ENCODE measurements at regions not wholly inside any gene's neighbourhood (a gene's known extent, or its start where the extent isn't known, plus 50 kb on each side); places are given as distances from the start of the nearest gene placed in this dataset.

DNA sequence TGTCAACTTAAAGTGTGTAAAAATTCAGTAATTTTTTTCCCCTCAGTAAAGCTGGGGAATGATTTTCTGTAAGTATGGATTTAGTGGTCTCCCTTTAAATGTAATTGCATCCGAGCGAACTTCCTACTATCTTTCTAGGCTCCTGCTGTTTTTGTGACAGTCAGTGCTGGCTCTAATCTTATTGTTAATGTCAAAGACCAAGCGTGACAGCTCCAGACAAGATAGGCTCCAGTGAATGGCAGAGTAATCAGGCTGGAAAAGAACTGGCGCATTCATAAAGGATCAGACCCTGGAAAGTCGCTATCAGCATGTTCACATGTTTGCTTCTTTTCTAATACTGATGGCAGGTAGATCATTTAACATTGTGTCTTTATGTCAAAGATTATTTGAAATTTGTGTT lies 908.0 kb upstream of the ATXN8OS start:
- WGBS, 3 donors = 42 to 52% (median 51%) methylated on average over 5 of the region's 5 CpGs

DNA sequence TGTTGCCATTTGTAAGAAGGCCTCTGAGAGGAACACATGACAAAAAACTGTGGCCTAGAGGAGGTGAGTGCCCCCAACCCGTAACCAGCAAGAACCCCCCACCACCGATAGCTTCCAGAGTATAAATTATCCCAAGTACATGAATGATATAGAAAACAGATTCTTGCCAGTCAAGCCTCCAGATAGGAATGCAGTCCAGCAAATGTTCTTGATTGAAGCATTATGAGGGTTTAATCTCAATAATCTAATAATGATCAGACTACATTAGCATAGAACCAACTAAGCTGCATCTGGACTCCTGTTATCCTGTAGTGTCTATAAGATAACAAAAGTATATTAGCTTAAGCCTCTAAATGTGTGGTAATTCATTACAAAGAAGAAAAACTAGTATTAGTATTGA lies 908.9 kb upstream of the ATXN8OS start:
- no peak overlapping the region for H3K27ac ChIP-seq (ENCODE audit: low read depth in 1 of 3, low read length in 2 of 3)
- no peaks in the 10 kb centered on the region for H3K4me1 ChIP-seq (ENCODE audit: control insufficient read depth in 3 of 3, insufficient read depth in 2 of 3, low read depth in 1 of 3, low read length in 2 of 3)
- H3K4me3 ChIP-seq (ENCODE audit: low read depth in 1 of 3, low read length in 3 of 3) = no peak overlapping the region
- H3K27me3 ChIP-seq (ENCODE audit: control insufficient read depth in 3 of 3, insufficient read depth in 3 of 3, low read length in 3 of 3) = no peaks in the 10 kb centered on the region
- FAIRE-seq (no peak), DNase-seq (no peak)
- H3K9me3 ChIP-seq (ENCODE audit: control insufficient read depth in 2 of 2, insufficient read depth in 1 of 2, low read depth in 1 of 2, low read length in 1 of 2) = no peaks in the 10 kb centered on the region
- no peaks in the 10 kb centered on the region for H3K36me3 ChIP-seq (ENCODE audit: control insufficient read depth in 3 of 3, insufficient read depth in 2 of 3, low read depth in 1 of 3, low read length in 3 of 3)
- 85 to 98% (median 95%) methylated on average over 2 of the region's 2 CpGs for WGBS, 3 donors

More for the DNA sequence above, 908.0 kb upstream of the ATXN8OS start:
- FAIRE-seq = no peak
- Histone ChIP-seq H3K27ac (ENCODE audit: low read depth in 1 of 3, low read length in 2 of 3) (no peak overlapping the region), H3K27me3 (ENCODE audit: control insufficient read depth in 3 of 3, insufficient read depth in 3 of 3, low read length in 3 of 3) (no peaks in the 10 kb centered on the region), H3K9me3 (ENCODE audit: control insufficient read depth in 2 of 2, insufficient read depth in 1 of 2, low read depth in 1 of 2, low read length in 1 of 2) (no peaks in the 10 kb centered on the region), H3K4me3 (ENCODE audit: low read depth in 1 of 3, low read length in 3 of 3) (no peak overlapping the region), H3K4me1 (ENCODE audit: control insufficient read depth in 3 of 3, insufficient read depth in 2 of 3, low read depth in 1 of 3, low read length in 2 of 3) (no peaks in the 10 kb centered on the region), H3K36me3 (ENCODE audit: control insufficient read depth in 3 of 3, insufficient read depth in 2 of 3, low read depth in 1 of 3, low read length in 3 of 3) (no peaks in the 10 kb centered on the region)
- no peak for DNase-seq

DNA sequence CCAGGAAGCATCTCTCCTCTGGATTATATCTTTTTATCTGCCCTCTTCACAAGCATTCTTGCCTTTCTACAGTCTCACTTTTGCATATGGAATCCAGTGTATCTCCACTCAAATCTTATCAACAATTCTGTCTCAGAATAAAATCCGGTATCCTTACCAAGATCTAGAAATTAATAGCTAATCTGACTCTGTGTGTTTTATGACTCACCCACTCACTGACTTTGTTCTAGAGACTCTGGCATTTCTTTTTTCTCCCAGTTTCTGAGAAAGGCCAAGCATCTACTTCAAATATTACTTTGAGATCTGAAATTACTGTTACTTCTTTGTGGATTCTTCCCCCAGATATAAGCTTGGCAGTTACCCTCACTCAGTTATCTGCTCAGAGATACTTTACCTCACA lies 913.5 kb upstream of the ATXN8OS start:
- FAIRE-seq (no peak), DNase-seq (no peak)
- no peak overlapping the region for H3K4me3 ChIP-seq (ENCODE audit: low read depth in 1 of 3, low read length in 3 of 3)
- no peaks in the 10 kb centered on the region for H3K36me3 ChIP-seq (ENCODE audit: control insufficient read depth in 3 of 3, insufficient read depth in 2 of 3, low read depth in 1 of 3, low read length in 3 of 3)
- no peaks in the 10 kb centered on the region for H3K9me3 ChIP-seq (ENCODE audit: control insufficient read depth in 2 of 2, insufficient read depth in 1 of 2, low read depth in 1 of 2, low read length in 1 of 2)
- no peak overlapping the region for H3K27ac ChIP-seq (ENCODE audit: low read depth in 1 of 3, low read length in 2 of 3)
- 22 to 75% (median 24%) methylated on average over 1 of the region's 1 CpG for WGBS, 3 donors
- no peaks in the 10 kb centered on the region for H3K27me3 ChIP-seq (ENCODE audit: control insufficient read depth in 3 of 3, insufficient read depth in 3 of 3, low read length in 3 of 3)
- H3K4me1 ChIP-seq (ENCODE audit: control insufficient read depth in 3 of 3, insufficient read depth in 2 of 3, low read depth in 1 of 3, low read length in 2 of 3) = no peaks in the 10 kb centered on the region

DNA sequence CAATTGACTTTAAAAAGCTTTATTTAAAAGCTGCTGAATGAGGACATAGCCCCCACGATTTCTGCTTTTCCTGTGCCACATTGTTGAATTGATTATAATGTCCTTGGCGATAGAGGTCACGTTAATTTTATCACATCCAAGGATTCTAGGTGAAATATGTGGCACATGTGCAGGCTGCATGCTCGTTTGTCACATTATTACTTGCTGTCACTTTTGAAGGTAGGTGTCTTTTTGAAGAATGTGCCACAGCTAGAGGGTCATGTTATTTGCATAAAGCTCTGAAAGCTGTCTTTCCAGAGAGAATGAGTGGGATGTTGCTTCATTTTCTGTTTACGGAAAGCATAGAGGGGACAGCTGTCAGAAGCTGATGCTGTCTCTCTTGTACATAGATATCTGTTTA lies 927.6 kb upstream of the ATXN8OS start:
- no peaks in the 10 kb centered on the region for H3K9me3 ChIP-seq (ENCODE audit: control insufficient read depth in 2 of 2, insufficient read depth in 1 of 2, low read depth in 1 of 2, low read length in 1 of 2)
- DNase-seq (no peak), FAIRE-seq (no peak)
- H3K4me1 ChIP-seq (ENCODE audit: control insufficient read depth in 3 of 3, insufficient read depth in 2 of 3, low read depth in 1 of 3, low read length in 2 of 3) = no peaks in the 10 kb centered on the region
- WGBS, 3 donors = 65 to 69% (median 67%) methylated on average over 5 of the region's 5 CpGs
- H3K4me3 ChIP-seq (ENCODE audit: low read depth in 1 of 3, low read length in 3 of 3) = no peak overlapping the region
- H3K36me3 ChIP-seq (ENCODE audit: control insufficient read depth in 3 of 3, insufficient read depth in 2 of 3, low read depth in 1 of 3, low read length in 3 of 3) = no peaks in the 10 kb centered on the region
- H3K27ac ChIP-seq (ENCODE audit: low read depth in 1 of 3, low read length in 2 of 3) = no peak overlapping the region
- H3K27me3 ChIP-seq (ENCODE audit: control insufficient read depth in 3 of 3, insufficient read depth in 3 of 3, low read length in 3 of 3) = no peaks in the 10 kb centered on the region

DNA sequence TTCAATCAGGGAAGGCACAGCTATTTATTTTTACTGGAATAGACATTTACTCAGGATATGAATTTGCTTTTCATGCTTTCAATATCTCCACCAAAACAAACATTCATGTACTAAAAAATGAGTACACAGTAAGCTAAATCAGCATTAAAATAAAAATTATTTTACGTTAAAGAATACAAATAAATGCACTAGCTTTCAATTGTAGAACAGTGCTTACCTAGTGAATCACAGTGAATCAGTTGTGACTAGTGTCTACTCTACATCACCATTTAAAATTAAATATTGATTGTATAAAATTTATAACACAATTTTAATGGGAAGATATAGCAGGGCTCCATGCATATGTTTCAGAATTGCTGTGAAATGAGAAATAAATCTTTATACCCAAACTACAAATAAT lies 929.6 kb upstream of the ATXN8OS start:
- H3K9me3 ChIP-seq (ENCODE audit: control insufficient read depth in 2 of 2, insufficient read depth in 1 of 2, low read depth in 1 of 2, low read length in 1 of 2) = no peaks in the 10 kb centered on the region
- H3K27me3 ChIP-seq (ENCODE audit: control insufficient read depth in 3 of 3, insufficient read depth in 3 of 3, low read length in 3 of 3) = no peaks in the 10 kb centered on the region
- no peak for DNase-seq
- H3K4me1 ChIP-seq (ENCODE audit: control insufficient read depth in 3 of 3, insufficient read depth in 2 of 3, low read depth in 1 of 3, low read length in 2 of 3) = no peaks in the 10 kb centered on the region
- H3K4me3 ChIP-seq (ENCODE audit: low read depth in 1 of 3, low read length in 3 of 3) = no peak overlapping the region
- H3K36me3 ChIP-seq (ENCODE audit: control insufficient read depth in 3 of 3, insufficient read depth in 2 of 3, low read depth in 1 of 3, low read length in 3 of 3) = no peaks in the 10 kb centered on the region
- FAIRE-seq = no peak
- 69 to 91% (median 89%) methylated on average over 1 of the region's 1 CpG for WGBS, 3 donors
- no peak overlapping the region for H3K27ac ChIP-seq (ENCODE audit: low read depth in 1 of 3, low read length in 2 of 3)

DNA sequence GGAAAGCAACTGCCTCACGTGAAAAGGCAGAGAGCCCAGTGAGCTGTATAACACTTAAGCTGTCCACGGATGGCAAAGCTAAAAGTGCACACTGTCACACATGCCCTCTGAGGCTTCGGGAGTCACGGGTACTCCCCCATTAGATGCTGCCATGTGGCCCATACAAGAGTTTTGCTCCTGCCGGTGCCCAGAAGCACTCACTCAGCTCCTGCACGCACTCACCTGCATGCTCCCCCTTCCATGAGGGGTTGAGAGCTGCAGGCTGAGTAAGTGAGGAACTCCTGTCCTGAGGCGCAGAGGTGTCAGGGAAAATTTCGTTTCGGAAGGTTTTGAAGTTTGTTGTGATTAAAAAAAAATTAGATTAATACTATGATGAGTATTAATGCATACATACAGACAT lies 939.2 kb upstream of the ATXN8OS start:
- no peak for FAIRE-seq
- WGBS, 3 donors = 81 to 90% (median 84%) methylated on average over 9 of the region's 9 CpGs
- no peaks in the 10 kb centered on the region for H3K4me1 ChIP-seq (ENCODE audit: control insufficient read depth in 3 of 3, insufficient read depth in 2 of 3, low read depth in 1 of 3, low read length in 2 of 3)
- H3K4me3 ChIP-seq (ENCODE audit: low read depth in 1 of 3, low read length in 3 of 3) = no peak overlapping the region
- no peaks in the 10 kb centered on the region for H3K9me3 ChIP-seq (ENCODE audit: control insufficient read depth in 2 of 2, insufficient read depth in 1 of 2, low read depth in 1 of 2, low read length in 1 of 2)
- H3K27me3 ChIP-seq (ENCODE audit: control insufficient read depth in 3 of 3, insufficient read depth in 3 of 3, low read length in 3 of 3) = no peaks in the 10 kb centered on the region
- no peak for DNase-seq
- no peaks in the 10 kb centered on the region for H3K36me3 ChIP-seq (ENCODE audit: control insufficient read depth in 3 of 3, insufficient read depth in 2 of 3, low read depth in 1 of 3, low read length in 3 of 3)
- no peak overlapping the region for H3K27ac ChIP-seq (ENCODE audit: low read depth in 1 of 3, low read length in 2 of 3)

DNA sequence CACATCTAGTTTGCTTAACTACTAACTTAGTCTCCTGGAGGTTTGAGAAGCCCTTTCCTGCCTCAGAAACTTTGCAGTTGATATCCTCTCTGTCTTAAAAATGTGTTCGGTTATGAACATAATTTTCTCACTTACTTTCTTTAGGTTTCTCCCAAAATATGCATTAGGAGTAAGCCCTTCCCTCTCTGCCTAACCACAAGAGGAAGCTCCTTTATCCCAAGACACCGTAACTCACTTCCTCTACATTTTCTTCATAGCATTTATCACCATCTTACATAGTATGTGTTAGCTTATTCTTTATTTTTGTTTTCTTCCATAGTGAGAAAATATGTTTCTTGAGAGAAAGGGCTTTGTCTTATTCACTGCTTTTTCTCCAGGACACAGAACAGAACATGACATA lies 952.5 kb upstream of the ATXN8OS start:
- WGBS, 3 donors = 67 to 83% (median 74%) methylated on average over 2 of the region's 2 CpGs
- no peak overlapping the region for H3K4me3 ChIP-seq (ENCODE audit: low read depth in 1 of 3, low read length in 3 of 3)
- H3K27ac ChIP-seq (ENCODE audit: low read depth in 1 of 3, low read length in 2 of 3) = no peak overlapping the region
- FAIRE-seq (no peak), DNase-seq (no peak)
- no peaks in the 10 kb centered on the region for H3K4me1 ChIP-seq (ENCODE audit: control insufficient read depth in 3 of 3, insufficient read depth in 2 of 3, low read depth in 1 of 3, low read length in 2 of 3)
- H3K9me3 ChIP-seq (ENCODE audit: control insufficient read depth in 2 of 2, insufficient read depth in 1 of 2, low read depth in 1 of 2, low read length in 1 of 2) = no peaks in the 10 kb centered on the region
- no peaks in the 10 kb centered on the region for H3K36me3 ChIP-seq (ENCODE audit: control insufficient read depth in 3 of 3, insufficient read depth in 2 of 3, low read depth in 1 of 3, low read length in 3 of 3)
- H3K27me3 ChIP-seq (ENCODE audit: control insufficient read depth in 3 of 3, insufficient read depth in 3 of 3, low read length in 3 of 3) = no peaks in the 10 kb centered on the region

DNA sequence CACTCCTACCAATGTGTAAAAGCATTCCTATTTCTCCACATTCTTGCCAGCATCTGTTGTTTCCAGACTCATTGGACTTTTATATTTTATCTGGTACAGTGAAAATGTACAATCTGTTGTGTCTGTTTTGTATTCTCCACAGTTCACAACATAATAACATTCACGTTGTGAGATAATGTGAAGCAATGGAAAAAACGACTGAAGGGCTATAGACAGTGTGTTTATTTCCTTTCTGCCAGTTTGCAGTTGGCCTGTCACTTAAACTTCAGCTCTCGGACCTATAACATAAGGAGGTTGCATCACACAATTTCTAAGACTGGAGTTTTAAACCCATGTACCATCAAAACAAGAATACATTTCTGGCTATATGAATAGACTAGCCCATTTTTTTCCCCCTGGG lies 965.5 kb upstream of the ATXN8OS start:
- H3K27ac ChIP-seq (ENCODE audit: low read depth in 1 of 3, low read length in 2 of 3) = no peak overlapping the region
- no peak for DNase-seq
- FAIRE-seq = no peak
- H3K4me1 ChIP-seq (ENCODE audit: control insufficient read depth in 3 of 3, insufficient read depth in 2 of 3, low read depth in 1 of 3, low read length in 2 of 3) = no peaks in the 10 kb centered on the region
- 59 to 69% (median 63%) methylated on average over 3 of the region's 3 CpGs for WGBS, 3 donors
- H3K27me3 ChIP-seq (ENCODE audit: control insufficient read depth in 3 of 3, insufficient read depth in 3 of 3, low read length in 3 of 3) = no peaks in the 10 kb centered on the region
- H3K9me3 ChIP-seq (ENCODE audit: control insufficient read depth in 2 of 2, insufficient read depth in 1 of 2, low read depth in 1 of 2, low read length in 1 of 2) = no peaks in the 10 kb centered on the region
- no peaks in the 10 kb centered on the region for H3K36me3 ChIP-seq (ENCODE audit: control insufficient read depth in 3 of 3, insufficient read depth in 2 of 3, low read depth in 1 of 3, low read length in 3 of 3)
- no peak overlapping the region for H3K4me3 ChIP-seq (ENCODE audit: low read depth in 1 of 3, low read length in 3 of 3)

DNA sequence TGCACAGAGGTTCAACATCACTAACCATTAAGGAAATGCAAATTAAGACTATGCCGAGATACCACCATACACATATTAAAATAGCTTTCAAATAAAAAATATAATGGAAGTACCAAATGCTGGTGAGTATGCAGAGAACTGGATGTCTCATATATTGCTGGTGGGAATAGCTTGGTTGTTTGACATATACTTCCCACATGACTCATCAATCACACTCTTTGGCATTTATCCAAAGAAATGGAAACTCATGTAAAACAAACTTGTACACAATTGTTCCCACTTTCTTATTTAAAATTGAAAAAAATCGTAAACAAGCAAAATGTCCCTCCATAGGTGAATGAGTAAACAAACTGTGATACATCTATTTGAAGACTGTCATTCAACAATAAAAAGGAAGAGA lies 982.6 kb upstream of the ATXN8OS start:
- Histone ChIP-seq H3K36me3 (ENCODE audit: control insufficient read depth in 3 of 3, insufficient read depth in 2 of 3, low read depth in 1 of 3, low read length in 3 of 3) (no peaks in the 10 kb centered on the region), H3K4me1 (ENCODE audit: control insufficient read depth in 3 of 3, insufficient read depth in 2 of 3, low read depth in 1 of 3, low read length in 2 of 3) (no peaks in the 10 kb centered on the region), H3K27ac (ENCODE audit: low read depth in 1 of 3, low read length in 2 of 3) (no peak overlapping the region), H3K27me3 (ENCODE audit: control insufficient read depth in 3 of 3, insufficient read depth in 3 of 3, low read length in 3 of 3) (no peaks in the 10 kb centered on the region), H3K9me3 (ENCODE audit: control insufficient read depth in 2 of 2, insufficient read depth in 1 of 2, low read depth in 1 of 2, low read length in 1 of 2) (no peaks in the 10 kb centered on the region), H3K4me3 (ENCODE audit: low read depth in 1 of 3, low read length in 3 of 3) (no peak overlapping the region)
- FAIRE-seq (no peak), DNase-seq (no peak)
- WGBS, 3 donors = 88 to 97% (median 93%) methylated on average over 2 of the region's 2 CpGs
